NCI-H1417 (cell line): ENCODE measurements at regions not wholly inside any gene's neighbourhood (a gene's known extent, or its start where the extent isn't known, plus 50 kb on each side); places are given as distances from the start of the nearest gene placed in this dataset.
A peak's percentile ranks its signal among the peaks of the same experiment; 100 is the strongest.

ENCODE experiments used
- DNase-seq, 3 experiments: peaks; one replicate each; lab custom pipeline; 2025; lab: John Stamatoyannopoulos, UW

- no peak for DNase-seq
These were observed 50.4 kb downstream of the RTL9 start for GRCh38 chrX:110408949-110409588.

GRCh38 chrX:110409925-110410324, 51.3 kb downstream of the RTL9 start:
- DNase-seq, result no peak

- DNase-seq, result no peak
These were observed 52.0 kb downstream of the RTL9 start for GRCh38 chrX:110410603-110411002.

- peak; percentile 63 to 82 (median 78) for DNase-seq
These were observed 54.5 kb downstream of the RTL9 start for GRCh38 chrX:110412971-110413726.

GRCh38 chrX:110413727-110414124, 55.1 kb downstream of the RTL9 start:
- no peak for DNase-seq

GRCh38 chrX:110414273-110414672, 55.6 kb downstream of the RTL9 start:
- no peak for DNase-seq

GRCh38 chrX:110414679-110415439, 56.2 kb downstream of the RTL9 start:
- no peak for DNase-seq

- DNase-seq, result no peak
These were observed 57.0 kb downstream of the RTL9 start for GRCh38 chrX:110415440-110416170.

- no peak for DNase-seq
These were observed 58.5 kb downstream of the RTL9 start for GRCh38 chrX:110417128-110417527.

- DNase-seq, result peak; percentile 57 to 79 (median 73)
These were observed 59.9 kb downstream of the RTL9 start for GRCh38 chrX:110418316-110419235.

- no peak for DNase-seq
These were observed 60.9 kb downstream of the RTL9 start for GRCh38 chrX:110419512-110419911.

- DNase-seq, result no peak
These were observed 62.3 kb downstream of the RTL9 start for GRCh38 chrX:110420771-110421499.

- no peak for DNase-seq
These were observed 63.1 kb downstream of the RTL9 start for GRCh38 chrX:110421500-110422455.

- peak in 2 of 3 experiments; percentile 64 to 89 for DNase-seq
These were observed 66.8 kb downstream of the RTL9 start for GRCh38 chrX:110425222-110426154.

- DNase-seq, result peak in 1 of 3 experiments; percentile 35
These were observed 67.5 kb downstream of the RTL9 start for GRCh38 chrX:110426155-110426504.

GRCh38 chrX:110427076-110427475, 68.4 kb downstream of the RTL9 start:
- DNase-seq, result no peak

- DNase-seq, result no peak
These were observed 69.5 kb downstream of the RTL9 start for GRCh38 chrX:110428144-110428543.
